Trophoblast cell (in vitro differentiated cells and primary cell): ENCODE measurements at regions not wholly inside any gene's neighbourhood (a gene's known extent, or its start where the extent isn't known, plus 50 kb on each side); places are given as distances from the start of the nearest gene placed in this dataset.

Source experiments
- DNase-seq, 2 donors: peaks; one replicate each; pipeline ENCODE4 v3.0.0-alpha.2; 2016
- H2AFZ ChIP-seq: 2 replicates; pipeline ENCODE4 v1.6.1; 2013; ENCODE audit warnings: low read length, moderate library complexity, mild to moderate bottlenecking; ENCODE audit not compliant: insufficient read depth, poor library complexity
- H2AK5ac ChIP-seq: 2 replicates; pipeline ENCODE4 v1.6.1; 2013; ENCODE audit warnings: mild to moderate bottlenecking, low read length
- H2BK120ac ChIP-seq: 2 replicates; pipeline ENCODE4 v1.6.1; 2013; ENCODE audit warnings: low read length, mild to moderate bottlenecking, moderate library complexity; ENCODE audit not compliant: insufficient read depth, poor library complexity
- H2BK12ac ChIP-seq: 2 replicates; pipeline ENCODE4 v1.6.1; 2013; ENCODE audit warnings: mild to moderate bottlenecking, low read length, moderate library complexity
- H2BK5ac ChIP-seq: 2 replicates; pipeline ENCODE4 v1.6.1; 2013; ENCODE audit warnings: low read length, low read depth, moderate library complexity, mild to moderate bottlenecking; ENCODE audit not compliant: poor library complexity
- H3K14ac ChIP-seq: 2 replicates; pipeline ENCODE4 v1.6.1; 2013; ENCODE audit warnings: mild to moderate bottlenecking, low read length
- H3K18ac ChIP-seq: 2 replicates; pipeline ENCODE4 v1.6.1; 2013; ENCODE audit warnings: mild to moderate bottlenecking, low read length
- H3K23ac ChIP-seq: 2 replicates; pipeline ENCODE4 v1.6.1; 2013; ENCODE audit warnings: low read length
- H3K27ac ChIP-seq: 2 replicates; pipeline ENCODE4 v1.5.1; 2013; ENCODE audit warnings: low read depth, mild to moderate bottlenecking, inconsistent platforms, low read length, moderate library complexity
- H3K27me3 ChIP-seq: 2 replicates; pipeline ENCODE4 v1.6.1; 2013; ENCODE audit warnings: inconsistent platforms, mild to moderate bottlenecking, low read length, moderate library complexity; ENCODE audit not compliant: insufficient read depth
- H3K36me3 ChIP-seq, 2 experiments: 1 replicate in 1 of 2; 2 replicates in 1 of 2; pipeline ENCODE4 v1.6.1; 2013; ENCODE audit warnings: low read length in 2 of 2, mild to moderate bottlenecking in 2 of 2, moderate library complexity in 1 of 2; ENCODE audit not compliant: insufficient read depth in 2 of 2, control insufficient read depth in 1 of 2
- H3K4ac ChIP-seq: 2 replicates; pipeline ENCODE4 v1.6.1; 2013; ENCODE audit warnings: low read depth, mild to moderate bottlenecking, low read length, moderate library complexity
- H3K4me1 ChIP-seq, 2 experiments: 1 replicate in 1 of 2; 2 replicates in 1 of 2; pipeline ENCODE4 v1.6.1; 2013; ENCODE audit warnings: low read length in 2 of 2, mild to moderate bottlenecking in 2 of 2, moderate library complexity in 1 of 2; ENCODE audit not compliant: insufficient read depth in 2 of 2, control insufficient read depth in 1 of 2
- H3K4me2 ChIP-seq: 2 replicates; pipeline ENCODE4 v1.6.1; 2013; ENCODE audit warnings: inconsistent platforms, mild to moderate bottlenecking, low read length, moderate library complexity
- H3K4me3 ChIP-seq: 2 replicates; pipeline ENCODE4 v1.5.1; 2013; ENCODE audit warnings: mild to moderate bottlenecking, low read depth, low read length, inconsistent platforms
- H3K79me1 ChIP-seq: one replicate; pipeline ENCODE4 v1.6.1; 2013; ENCODE audit warnings: low read length
- H3K79me2 ChIP-seq: 2 replicates; pipeline ENCODE4 v1.6.1; 2013; ENCODE audit warnings: low read length, mild to moderate bottlenecking; ENCODE audit not compliant: control insufficient read depth, insufficient read depth, poor library complexity
- H3K9ac ChIP-seq: 2 replicates; pipeline ENCODE4 v1.6.1; 2013; ENCODE audit warnings: mild to moderate bottlenecking, low read length
- H3K9me3 ChIP-seq: 2 replicates; pipeline ENCODE4 v1.6.1; 2013; ENCODE audit warnings: low read depth, mild to moderate bottlenecking, control low read depth, inconsistent platforms, low read length; ENCODE audit not compliant: insufficient read depth
- H4K12ac ChIP-seq: 2 replicates; pipeline ENCODE4 v1.6.1; 2013; ENCODE audit warnings: low read depth, mild to moderate bottlenecking, low read length, moderate library complexity
- H4K8ac ChIP-seq: 2 replicates; pipeline ENCODE4 v1.6.1; 2013; ENCODE audit warnings: low read depth, mild to moderate bottlenecking, low read length, moderate library complexity
- H4K91ac ChIP-seq: one replicate; pipeline ENCODE4 v1.6.1; 2013; ENCODE audit warnings: low read depth, mild to moderate bottlenecking, low read length, moderate library complexity
- WGBS: extraction: QIAGEN DNeasy Blood & Tissue Kit; methylation state at CpG from one replicate; pipeline ENCODE4 v1.1.7; 2013; ENCODE audit warnings: missing lambda C conversion rate; ENCODE audit not compliant: insufficient read length, insufficient coverage; ENCODE audit errors: extremely low coverage; 5-methylcytosine and 5-hydroxymethylcytosine counted together

DNA sequence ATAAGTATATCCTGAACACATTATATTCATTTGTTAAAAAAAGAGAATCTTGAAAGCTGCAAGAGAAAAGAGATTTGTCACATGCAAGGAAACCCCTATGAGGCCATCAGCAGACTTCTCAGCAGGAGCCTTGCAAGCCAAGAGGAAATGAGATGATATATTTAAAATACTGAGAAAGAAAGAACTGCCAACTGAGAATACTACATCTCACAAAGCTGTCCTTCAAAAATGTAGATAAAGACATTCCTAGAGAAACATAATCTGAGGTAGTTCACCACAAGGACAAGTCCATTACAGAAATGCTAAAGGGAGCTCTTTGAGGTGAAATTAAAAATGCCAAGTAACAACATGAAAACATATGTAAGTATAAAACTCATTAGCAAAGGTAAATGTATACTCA lies 224.4 kb upstream of the MBL2 start:
- Histone ChIP-seq H4K12ac (no peak overlapping the region), H3K23ac (no peak overlapping the region), H2BK5ac (no peak overlapping the region), H3K18ac (no peak overlapping the region), H4K8ac (no peak overlapping the region), H4K91ac (no peak overlapping the region), H3K27ac (no peak overlapping the region), H2BK120ac (no peak overlapping the region), H3K4ac (no peak overlapping the region), H3K9ac (no peak overlapping the region), H3K14ac (no peak overlapping the region), H3K4me3 (no peak overlapping the region), H2BK12ac (no peak overlapping the region), H3K79me1 (no peaks in the 10 kb centered on the region), H3K9me3 (peaks cover 2% of the 10 kb centered on the region), H3K27me3 (no peaks in the 10 kb centered on the region), H2AK5ac (no peak overlapping the region), H2AFZ (no peak overlapping the region), H3K4me2 (no peak overlapping the region), H3K4me1 (no peaks in the 10 kb centered on the region), H3K79me2 (no peaks in the 10 kb centered on the region), H3K36me3 (no peaks in the 10 kb centered on the region)
- DNase-seq, result no peak

DNA sequence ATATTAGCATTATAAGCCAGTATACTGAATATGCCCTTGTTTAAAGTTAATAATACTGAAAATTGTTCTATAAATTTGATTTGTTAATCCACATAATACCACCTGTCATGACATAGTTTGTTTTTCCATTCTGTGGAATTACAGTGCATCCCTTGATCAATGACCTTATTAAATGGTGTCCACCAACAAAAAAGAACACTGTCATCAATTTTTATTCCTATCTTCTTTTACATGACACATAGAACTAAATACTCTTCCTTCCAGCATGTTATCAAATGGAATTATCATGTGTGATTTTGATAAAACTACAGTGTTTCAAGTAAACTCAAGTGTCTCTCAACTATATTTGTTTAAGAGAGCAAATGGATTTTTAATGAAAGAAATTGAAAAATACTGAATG lies 221.8 kb upstream of the MBL2 start:
- Histone ChIP-seq H3K79me1 (no peaks in the 10 kb centered on the region), H3K27me3 (no peaks in the 10 kb centered on the region), H3K36me3 (no peaks in the 10 kb centered on the region), H2BK12ac (no peak overlapping the region), H4K8ac (no peak overlapping the region), H3K4me1 (no peaks in the 10 kb centered on the region), H4K91ac (no peak overlapping the region), H3K23ac (no peak overlapping the region), H2AFZ (no peak overlapping the region), H3K4me2 (no peak overlapping the region), H3K27ac (no peak overlapping the region), H3K14ac (no peak overlapping the region), H3K18ac (no peak overlapping the region), H2BK5ac (no peak overlapping the region), H3K4ac (no peak overlapping the region), H4K12ac (no peak overlapping the region), H2BK120ac (no peak overlapping the region), H3K4me3 (no peak overlapping the region), H2AK5ac (no peak overlapping the region), H3K9ac (no peak overlapping the region), H3K79me2 (no peaks in the 10 kb centered on the region), H3K9me3 (peaks cover 2% of the 10 kb centered on the region)
- DNase-seq, result no peak

DNA sequence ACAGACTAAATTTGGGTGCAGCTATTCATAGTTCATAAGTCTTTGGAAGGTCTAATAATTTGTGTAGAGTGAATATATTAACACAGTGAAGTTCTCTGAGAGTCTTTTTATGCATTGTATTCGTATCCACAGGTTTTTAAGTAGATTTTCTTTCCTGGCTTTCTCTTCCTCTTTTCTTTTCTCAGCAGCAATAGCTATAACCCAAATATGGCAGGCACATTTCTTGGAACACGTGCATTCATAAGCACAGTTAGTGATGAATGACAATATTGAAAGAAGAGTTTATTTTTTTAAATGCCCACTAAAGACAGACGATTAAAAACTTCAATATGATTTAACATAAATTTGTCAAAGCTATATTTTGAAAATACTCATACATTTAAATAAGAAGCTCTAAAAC lies 220.5 kb upstream of the MBL2 start:
- Histone ChIP-seq H3K4me1 (no peaks in the 10 kb centered on the region), H2BK120ac (no peak overlapping the region), H3K4me3 (no peak overlapping the region), H2AK5ac (no peak overlapping the region), H3K36me3 (peaks cover 0 to under 1% of the 10 kb centered on the region in 2 experiments), H3K79me2 (no peaks in the 10 kb centered on the region), H3K18ac (no peak overlapping the region), H3K4ac (no peak overlapping the region), H4K91ac (no peak overlapping the region), H4K8ac (no peak overlapping the region), H3K9me3 (peaks cover 2% of the 10 kb centered on the region), H3K27ac (no peak overlapping the region), H4K12ac (no peak overlapping the region), H2BK5ac (no peak overlapping the region), H3K79me1 (no peaks in the 10 kb centered on the region), H3K23ac (no peak overlapping the region), H3K9ac (no peak overlapping the region), H3K14ac (no peak overlapping the region), H3K4me2 (no peak overlapping the region), H3K27me3 (no peaks in the 10 kb centered on the region), H2BK12ac (no peak overlapping the region), H2AFZ (no peak overlapping the region)
- DNase-seq, result no peak
- no CpG with 5 or more reads among the region's 3 CpGs for WGBS

DNA sequence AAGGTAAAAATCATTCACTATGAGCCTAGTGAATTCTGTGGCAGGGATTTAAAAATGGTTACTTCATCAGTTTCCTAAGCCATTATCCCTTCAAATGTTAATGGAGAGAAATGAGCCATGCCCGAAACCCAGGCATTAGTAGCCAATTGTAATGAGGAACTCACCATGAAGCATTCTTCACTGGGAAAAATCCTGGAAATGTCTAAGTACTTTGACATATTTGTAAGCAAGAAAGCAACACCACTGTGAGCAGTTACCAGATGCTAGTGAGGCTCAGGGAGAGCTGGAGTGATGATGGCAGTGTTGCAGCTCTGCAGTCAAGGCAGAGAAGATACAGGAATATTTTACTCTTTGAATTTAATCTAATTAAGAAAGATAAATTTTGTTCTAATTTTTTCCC lies 220.0 kb upstream of the MBL2 start:
- H2AFZ ChIP-seq, result no peak overlapping the region
- no peak overlapping the region for H3K4me3 ChIP-seq
- H2BK5ac ChIP-seq, result no peak overlapping the region
- H3K4ac ChIP-seq, result no peak overlapping the region
- H4K91ac ChIP-seq, result no peak overlapping the region
- H3K14ac ChIP-seq, result no peak overlapping the region
- H3K4me1 ChIP-seq, result no peaks in the 10 kb centered on the region
- H3K9ac ChIP-seq, result no peak overlapping the region
- H3K79me2 ChIP-seq, result no peaks in the 10 kb centered on the region
- DNase-seq, result no peak
- no peak overlapping the region for H3K4me2 ChIP-seq
- H3K23ac ChIP-seq, result no peak overlapping the region
- no peak overlapping the region for H4K8ac ChIP-seq
- WGBS, result no CpG with 5 or more reads among the region's 1 CpG
- no peak overlapping the region for H3K18ac ChIP-seq
- no peak overlapping the region for H4K12ac ChIP-seq
- no peak overlapping the region for H2AK5ac ChIP-seq
- H3K27ac ChIP-seq, result no peak overlapping the region
- H3K36me3 ChIP-seq, result peaks cover 0 to 2% of the 10 kb centered on the region in 2 experiments
- H3K9me3 ChIP-seq, result peaks cover 2% of the 10 kb centered on the region
- H2BK120ac ChIP-seq, result no peak overlapping the region
- no peak overlapping the region for H2BK12ac ChIP-seq
- no peaks in the 10 kb centered on the region for H3K27me3 ChIP-seq
- no peaks in the 10 kb centered on the region for H3K79me1 ChIP-seq

DNA sequence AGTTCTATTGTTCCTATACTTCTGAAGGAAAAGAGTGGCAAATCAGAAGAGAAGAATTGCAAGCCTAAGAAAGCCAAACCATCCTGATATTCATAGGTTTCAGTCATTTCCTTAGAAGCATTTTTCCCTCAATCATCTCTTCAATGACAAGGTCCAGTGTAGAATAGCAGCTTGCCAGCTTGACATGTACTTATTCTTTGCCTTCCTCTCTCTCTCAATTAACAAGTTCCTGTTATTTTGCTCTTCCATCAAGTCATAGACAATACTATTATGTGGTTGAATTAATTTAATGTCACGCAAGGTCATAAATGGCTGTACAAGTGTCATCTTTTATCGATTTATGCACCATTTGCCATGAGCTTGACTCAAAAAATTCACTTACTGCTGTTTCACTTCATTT lies 216.3 kb upstream of the MBL2 start:
- H3K4ac ChIP-seq, result no peak overlapping the region
- H3K9ac ChIP-seq, result no peak overlapping the region
- no CpG with 5 or more reads among the region's 2 CpGs for WGBS
- H3K18ac ChIP-seq, result no peak overlapping the region
- H3K27ac ChIP-seq, result no peak overlapping the region
- no peak overlapping the region for H4K8ac ChIP-seq
- no peak overlapping the region for H2AK5ac ChIP-seq
- no peaks in the 10 kb centered on the region for H3K27me3 ChIP-seq
- H2BK5ac ChIP-seq, result no peak overlapping the region
- no peak overlapping the region for H3K23ac ChIP-seq
- no peak overlapping the region for H3K4me3 ChIP-seq
- H3K79me2 ChIP-seq, result no peaks in the 10 kb centered on the region
- H3K4me1 ChIP-seq, result no peaks in the 10 kb centered on the region
- H3K14ac ChIP-seq, result no peak overlapping the region
- no peak overlapping the region for H4K12ac ChIP-seq
- no peak overlapping the region for H2BK120ac ChIP-seq
- H3K4me2 ChIP-seq, result no peak overlapping the region
- no peak for DNase-seq
- no peaks in the 10 kb centered on the region for H3K79me1 ChIP-seq
- no peaks in the 10 kb centered on the region for H3K9me3 ChIP-seq
- H3K36me3 ChIP-seq, result peaks cover 0 to 2% of the 10 kb centered on the region in 2 experiments
- H2BK12ac ChIP-seq, result no peak overlapping the region
- H2AFZ ChIP-seq, result no peak overlapping the region
- H4K91ac ChIP-seq, result no peak overlapping the region
